HG02943 (cell line): ENCODE measurements at regions not wholly inside any gene's neighbourhood (a gene's known extent, or its start where the extent isn't known, plus 50 kb on each side); places are given as distances from the start of the nearest gene placed in this dataset.

ENCODE experiments used
- ATAC-seq: cut with Tn5 transposase; IDR thresholded peaks from one replicate; pipeline ENCODE4 v1.9.1; 2021; ENCODE audit warnings: mild to moderate bottlenecking, low read depth, moderate library complexity; ENCODE audit not compliant: unreplicated experiment

DNA sequence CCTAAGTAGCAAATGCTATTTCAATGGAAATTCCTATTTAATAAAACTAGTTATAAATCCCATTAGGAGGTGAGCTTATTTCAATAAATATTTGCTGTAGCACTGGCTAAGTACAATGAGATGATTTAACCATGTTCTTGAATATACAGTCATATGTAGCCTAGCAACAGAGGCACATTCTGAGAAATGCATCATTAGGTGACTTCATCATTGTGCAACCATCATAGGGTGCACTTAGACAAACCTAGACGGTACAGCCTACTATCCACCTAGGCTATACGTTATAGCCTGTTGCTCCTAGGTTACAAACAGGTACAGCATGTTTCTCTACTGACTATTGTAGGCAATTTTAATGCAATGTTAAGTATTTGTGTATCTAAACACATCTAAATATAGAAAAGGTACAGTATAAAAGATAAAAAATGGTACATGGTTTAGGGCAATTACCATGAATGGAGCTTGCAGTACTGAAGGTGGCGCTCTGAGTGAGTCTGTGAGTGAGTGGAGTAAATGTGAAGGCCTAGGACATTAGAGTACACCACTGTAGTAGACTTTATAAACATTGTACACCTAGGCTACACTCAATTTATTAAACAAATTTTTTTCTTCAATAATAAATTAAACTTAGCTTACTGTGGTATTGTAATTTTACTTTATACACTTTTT, 350.1 kb downstream of the CASP12 start:
- ATAC-seq: no peak

DNA sequence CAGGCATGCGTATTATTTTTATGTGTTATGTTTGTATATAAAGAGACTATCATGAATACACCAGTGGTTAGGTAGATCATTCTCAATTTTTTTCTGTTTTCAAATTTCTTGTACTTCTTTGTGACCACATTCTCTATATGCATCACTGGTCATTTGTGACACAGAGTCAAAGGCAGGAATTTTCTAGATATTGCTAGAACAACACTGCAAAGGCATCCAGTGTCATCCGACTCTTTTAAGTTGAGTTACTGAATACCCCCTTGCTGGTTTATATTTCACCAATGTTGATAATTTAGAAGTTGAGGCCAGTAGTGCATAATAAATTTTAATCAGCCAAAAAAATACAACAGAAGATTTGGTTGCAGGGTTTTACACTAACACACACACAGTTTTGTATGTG, 351.8 kb downstream of the CASP12 start:
- no peak for ATAC-seq

DNA sequence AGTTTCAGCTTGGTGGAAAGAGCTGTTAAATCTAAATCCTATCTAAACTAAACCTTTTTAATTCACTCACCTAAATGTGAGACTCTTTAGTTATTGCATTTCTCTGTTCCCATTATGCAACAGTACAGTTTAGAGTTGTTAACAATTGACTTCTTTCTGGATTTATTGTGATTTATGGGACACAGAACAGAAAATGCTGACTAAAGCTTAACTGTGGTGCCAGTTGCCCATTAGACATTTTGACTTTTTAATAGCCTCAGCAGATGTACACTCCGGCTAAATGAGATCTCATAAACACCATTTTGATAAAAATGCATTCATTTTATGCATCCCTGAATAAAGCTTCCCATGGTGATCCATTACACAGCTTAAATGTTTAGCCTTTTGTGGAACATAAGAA, 356.6 kb downstream of the CASP12 start:
- no peak for ATAC-seq

- ATAC-seq: no peak
Observed at GRCh38 chr11:104538313-104538712, 359.9 kb downstream of the CASP12 start.

- no peak for ATAC-seq
Observed at GRCh38 chr11:104534278-104534677, 364.0 kb downstream of the CASP12 start.

DNA sequence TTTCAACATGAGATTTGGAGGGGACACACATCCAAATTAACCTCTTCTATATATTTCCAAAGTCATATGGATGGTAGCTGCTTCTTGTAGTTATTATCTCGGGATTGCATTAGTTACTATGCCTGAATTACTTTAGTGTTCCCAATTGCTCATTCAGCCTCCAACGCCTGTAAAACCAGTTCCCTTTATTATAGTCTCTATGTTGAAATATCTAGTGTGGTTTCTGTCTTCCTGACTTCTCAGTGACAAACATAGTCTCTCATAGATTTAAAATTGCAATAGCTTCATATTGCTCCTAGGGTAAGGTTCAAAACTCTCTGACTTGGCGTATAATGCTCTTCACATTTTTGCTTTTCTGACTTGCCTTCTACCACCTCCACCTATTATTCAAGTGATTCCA, 366.4 kb downstream of the CASP12 start:
- ATAC-seq: no peak

DNA sequence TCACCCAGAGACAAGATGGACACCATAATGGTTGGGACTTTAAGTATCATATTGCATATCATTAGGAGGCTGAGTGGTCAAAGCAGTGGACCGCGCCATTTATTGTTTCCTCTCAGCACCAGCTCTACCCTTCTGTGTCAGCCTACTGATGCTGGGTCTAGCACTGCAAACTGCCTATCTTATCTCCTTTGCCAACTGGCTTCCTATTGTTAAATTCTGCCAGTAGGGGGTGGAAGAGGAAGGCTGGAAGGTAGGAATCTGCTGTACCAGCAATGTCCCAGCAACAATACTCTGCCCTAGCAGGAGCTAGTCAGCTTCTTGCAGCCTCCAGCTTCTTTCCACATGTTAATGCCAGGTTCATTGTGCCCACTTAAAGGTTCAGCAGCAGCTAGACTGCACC, 367.1 kb upstream of the PDGFD start:
- no peak for ATAC-seq

GRCh38 chr11:104529906-104530305, 366.0 kb upstream of the PDGFD start:
- ATAC-seq: no peak

DNA sequence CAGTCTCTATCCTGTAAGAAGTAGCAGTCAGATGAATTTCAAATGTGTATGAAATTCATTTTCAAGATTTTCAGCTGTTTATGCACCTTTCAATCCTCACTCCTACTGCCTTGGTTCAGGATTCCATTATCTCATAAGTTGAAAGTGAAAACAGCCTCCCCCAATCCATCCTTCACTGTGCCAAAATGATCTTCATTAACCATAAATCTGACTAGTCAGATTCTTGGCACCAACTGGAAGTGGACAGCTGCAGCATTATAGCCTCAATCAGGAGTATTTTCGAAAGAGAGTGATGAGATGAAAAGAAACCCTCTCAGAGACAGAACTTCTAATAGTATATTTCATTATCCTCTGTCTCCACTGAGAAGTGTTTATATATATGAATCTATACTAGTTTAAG, 365.3 kb upstream of the PDGFD start:
- no peak for ATAC-seq

DNA sequence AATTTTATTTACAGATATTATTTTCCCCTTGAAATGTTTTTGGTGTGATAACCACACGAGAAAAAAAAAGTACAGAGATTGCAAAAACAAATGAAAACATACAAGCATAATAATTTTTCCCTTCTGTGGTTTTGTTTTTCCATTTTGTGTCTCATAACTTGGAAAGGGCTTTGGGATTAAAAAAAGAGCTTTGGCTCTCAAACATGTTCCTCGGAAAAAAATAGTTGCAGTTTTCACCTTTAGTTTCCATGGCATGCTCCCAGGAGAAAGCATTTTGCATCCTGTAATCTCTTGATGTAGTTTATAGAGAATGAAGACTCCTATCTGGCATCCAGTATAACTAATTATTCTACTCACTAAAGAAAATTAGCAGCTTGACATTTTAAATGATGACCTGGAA, 362.1 kb upstream of the PDGFD start:
- no peak for ATAC-seq

DNA sequence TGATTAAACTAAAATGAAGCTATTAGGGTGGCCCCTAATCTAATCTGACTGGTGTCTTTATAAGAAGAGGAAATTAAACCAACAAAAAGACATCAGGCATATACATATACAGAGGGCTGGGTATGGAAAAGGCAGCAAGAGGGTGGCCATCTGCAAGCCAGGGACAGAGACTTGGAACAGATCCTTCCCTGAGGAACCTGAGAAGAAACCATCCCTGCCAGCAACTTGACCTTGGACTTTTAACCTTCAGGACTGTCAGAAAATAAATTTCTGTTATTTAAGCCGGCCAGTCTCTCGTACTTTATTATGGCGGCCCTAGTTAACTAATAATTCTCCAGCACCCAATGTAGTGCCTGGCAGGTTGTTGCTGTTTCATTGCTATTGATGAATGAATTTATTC, 361.5 kb upstream of the PDGFD start:
- ATAC-seq: no peak

DNA sequence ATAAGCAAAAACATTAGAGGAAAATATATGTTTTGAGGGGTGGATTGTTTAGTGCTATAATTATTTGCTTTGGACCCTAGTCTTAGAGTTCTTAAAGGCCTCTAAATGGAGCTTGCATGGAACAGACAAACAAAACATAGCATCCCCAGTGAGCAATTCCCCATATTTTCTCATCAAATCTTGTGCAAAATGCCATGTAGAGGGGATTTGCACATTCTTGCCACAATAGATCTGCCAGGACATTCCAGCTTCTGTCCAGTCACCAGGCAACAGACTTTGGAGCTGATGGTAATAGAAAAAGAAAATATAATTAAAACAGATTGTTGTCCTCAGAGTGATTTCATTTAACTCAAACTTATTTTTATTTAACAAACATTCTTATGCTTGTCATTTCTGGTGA, 360.3 kb upstream of the PDGFD start:
- ATAC-seq: no peak

GRCh38 chr11:104523611-104524010, 359.7 kb upstream of the PDGFD start:
- no peak for ATAC-seq

GRCh38 chr11:104522650-104523049, 358.7 kb upstream of the PDGFD start:
- no peak for ATAC-seq

GRCh38 chr11:104522123-104522522, 358.2 kb upstream of the PDGFD start:
- ATAC-seq: no peak

- ATAC-seq: no peak
Observed at GRCh38 chr11:104510169-104510568, 346.2 kb upstream of the PDGFD start.

- ATAC-seq: no peak
Observed at GRCh38 chr11:104490182-104490581, 326.2 kb upstream of the PDGFD start.

GRCh38 chr11:104488561-104488960, 324.6 kb upstream of the PDGFD start:
- no peak for ATAC-seq

DNA sequence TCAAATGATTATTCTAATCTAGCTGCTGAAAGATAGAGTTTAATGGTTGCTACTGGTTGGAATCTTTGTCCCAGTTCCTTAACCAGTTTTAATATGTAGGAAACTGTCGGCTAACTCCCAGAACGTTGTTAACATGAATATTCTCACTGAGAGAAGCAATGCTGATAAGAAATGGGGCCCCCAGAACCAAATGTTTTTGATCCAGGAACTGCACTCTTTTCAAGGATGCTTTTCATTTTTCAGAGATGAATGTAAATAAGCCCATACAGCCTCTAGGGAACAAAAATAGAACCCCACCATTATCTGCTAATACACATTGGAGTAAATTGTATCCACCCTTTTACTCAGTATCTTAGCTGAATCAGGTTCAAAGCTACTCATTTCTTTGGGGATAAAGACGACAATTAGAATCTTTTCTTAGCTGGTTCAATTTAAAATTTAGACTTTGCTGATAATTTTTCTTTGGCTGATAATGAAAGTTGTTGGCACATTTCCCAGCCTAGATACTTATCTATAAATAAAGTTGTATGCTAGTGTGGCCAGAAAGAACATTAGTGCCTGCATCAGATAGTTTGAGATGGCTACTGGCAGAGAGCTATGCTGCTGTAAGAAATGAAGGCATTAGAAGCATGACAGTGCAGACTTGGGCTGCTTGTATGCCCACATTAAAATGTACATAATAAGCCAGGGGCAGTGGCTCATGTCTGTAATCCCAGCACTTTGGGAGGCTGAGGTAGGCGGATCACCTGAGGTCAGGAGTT, 323.3 kb upstream of the PDGFD start:
- no peak for ATAC-seq

DNA sequence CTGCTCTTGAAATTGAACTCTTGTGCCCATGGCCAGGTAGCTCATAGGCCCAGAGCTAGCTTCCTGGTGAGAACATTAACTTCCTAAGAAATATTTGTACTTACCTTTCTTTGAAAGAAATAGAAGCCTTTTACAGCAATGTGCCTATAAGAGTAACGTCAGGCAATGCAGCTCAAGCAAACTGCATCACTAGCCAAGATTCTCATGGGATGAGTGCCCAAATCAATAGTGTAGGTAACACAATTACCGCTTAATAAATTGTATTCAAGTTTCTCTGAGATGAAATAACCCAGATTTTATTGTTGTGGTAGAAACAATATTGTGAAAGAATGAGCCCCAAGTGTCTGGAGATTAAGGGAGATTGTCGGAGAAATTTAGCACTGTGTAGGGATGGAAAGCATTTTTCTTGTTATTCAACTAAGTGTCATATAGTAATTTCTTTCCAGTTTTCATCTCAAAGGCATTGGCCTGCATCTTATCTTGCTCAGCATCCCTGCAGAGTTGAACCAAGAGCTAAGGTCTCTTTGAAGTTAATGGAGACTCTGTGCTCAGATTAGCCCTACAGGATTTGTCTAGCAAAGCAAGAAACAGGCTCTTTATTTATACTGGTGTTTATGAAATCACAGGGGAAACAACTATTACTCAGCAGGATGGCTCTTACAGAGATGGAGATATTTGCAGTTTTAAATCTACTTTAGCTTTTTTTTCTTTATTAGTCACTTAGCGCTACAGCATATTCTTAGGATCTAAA, 321.0 kb upstream of the PDGFD start:
- ATAC-seq: no peak

GRCh38 chr11:104476898-104477297, 313.0 kb upstream of the PDGFD start:
- no peak for ATAC-seq

GRCh38 chr11:104476454-104476853, 312.5 kb upstream of the PDGFD start:
- ATAC-seq: no peak
